ENCODE measurements at regions not wholly inside any gene's neighbourhood (a gene's known extent, or its start where the extent isn't known, plus 50 kb on each side); places are given as distances from the start of the nearest gene placed in this dataset.

DNA sequence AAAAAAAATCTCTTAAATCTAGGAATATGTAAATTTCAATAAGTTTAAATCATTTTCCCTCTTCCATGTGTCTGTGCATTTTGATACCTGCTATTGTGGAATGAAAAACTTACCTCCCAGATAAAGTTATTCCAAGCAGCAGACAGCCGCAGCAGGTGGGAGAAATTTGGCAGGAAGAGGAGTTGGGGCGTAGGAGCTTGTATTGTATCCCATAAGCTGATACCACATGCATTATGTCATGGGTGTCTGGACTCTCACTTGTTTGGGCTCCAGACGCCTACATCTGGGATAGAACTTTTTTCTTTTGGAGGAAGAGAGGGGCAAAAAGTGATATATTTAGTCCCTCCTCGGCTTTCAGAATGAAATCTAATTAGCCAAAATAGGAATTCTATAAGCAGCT, 59.3 kb upstream of the TCF4 start:
- ATAC-seq (replicated peaks) = no peak
- H3K27me3 Mint-ChIP-seq = no peaks in the 10 kb centered on the region
- H3K9me3 Mint-ChIP-seq = peaks cover 6 to 13% of the 10 kb centered on the region in 2 donors
- no peaks in the 10 kb centered on the region for H3K4me1 Mint-ChIP-seq (ENCODE audit: low read depth in 2 of 2)
- H3K4me3 Mint-ChIP-seq = no peak overlapping the region
- DNase-seq = no peak
- H3K36me3 Mint-ChIP-seq (ENCODE audit: insufficient read depth) = no peaks in the 10 kb centered on the region
- H3K27ac Mint-ChIP-seq = no peak overlapping the region

DNA sequence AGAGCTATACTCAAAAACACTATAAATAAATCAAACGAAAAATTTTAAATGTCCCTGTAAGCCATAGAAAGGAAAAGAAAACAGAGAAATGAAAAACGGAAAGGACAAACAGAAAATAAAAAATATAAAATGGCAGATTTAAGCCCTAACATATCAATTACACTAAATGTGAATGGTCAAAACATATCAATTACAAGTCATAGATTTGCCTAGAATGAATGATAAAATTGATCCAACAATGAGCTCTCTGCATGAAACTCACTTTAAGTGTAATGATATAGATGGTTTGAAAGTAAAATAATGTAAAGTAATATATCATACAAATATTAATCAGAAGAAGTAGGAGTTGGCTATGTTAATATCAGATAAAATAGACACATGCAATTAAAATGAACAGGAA, 54.2 kb upstream of the TCF4 start:
- no peaks in the 10 kb centered on the region for H3K27me3 Mint-ChIP-seq
- H3K36me3 Mint-ChIP-seq (ENCODE audit: insufficient read depth) = no peaks in the 10 kb centered on the region
- ATAC-seq (replicated peaks) = no peak
- H3K27ac Mint-ChIP-seq = no peak overlapping the region
- peaks cover 8 to 12% of the 10 kb centered on the region in 2 donors for H3K9me3 Mint-ChIP-seq
- no peak overlapping the region for H3K4me3 Mint-ChIP-seq
- DNase-seq = no peak
- no peaks in the 10 kb centered on the region for H3K4me1 Mint-ChIP-seq (ENCODE audit: low read depth in 2 of 2)

DNA sequence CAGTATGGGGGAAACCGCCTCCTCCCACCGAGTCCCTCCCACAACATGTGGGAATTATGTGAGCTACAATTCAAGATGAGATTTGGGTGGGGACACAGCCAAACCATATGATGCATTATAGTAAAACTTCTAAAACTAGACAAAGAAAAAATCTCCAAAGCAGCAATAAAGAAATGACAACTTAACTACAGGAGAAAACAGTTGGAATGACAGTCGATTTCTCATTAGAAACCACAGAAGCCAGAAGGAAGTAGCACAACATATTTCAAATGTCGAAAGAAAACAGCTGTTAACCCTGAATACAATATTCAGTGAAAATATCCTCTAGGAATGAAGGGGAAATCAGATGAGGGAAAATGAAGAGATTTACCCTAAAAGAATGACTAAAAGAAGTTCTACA, 53.5 kb upstream of the TCF4 start:
- no peak overlapping the region for H3K4me3 Mint-ChIP-seq
- no peaks in the 10 kb centered on the region for H3K36me3 Mint-ChIP-seq (ENCODE audit: insufficient read depth)
- no peak overlapping the region for H3K27ac Mint-ChIP-seq
- no peaks in the 10 kb centered on the region for H3K27me3 Mint-ChIP-seq
- no peak for DNase-seq
- peaks cover 8 to 12% of the 10 kb centered on the region in 2 donors for H3K9me3 Mint-ChIP-seq
- no peak for ATAC-seq (replicated peaks)
- no peaks in the 10 kb centered on the region for H3K4me1 Mint-ChIP-seq (ENCODE audit: low read depth in 2 of 2)
